NCI-H774 (cell line): ENCODE measurements at regions not wholly inside any gene's neighbourhood (a gene's known extent, or its start where the extent isn't known, plus 50 kb on each side); places are given as distances from the start of the nearest gene placed in this dataset.
"Not testable (repeated sequence)": the region's sequence is repeated elsewhere in the genome, so short reads cannot be mapped to it uniquely, and the experiment has no call there.

Experiments used
- DNase-seq: peaks from one replicate; lab custom pipeline; 2025; lab: John Stamatoyannopoulos, UW

GRCh38 chr10:29788113-29788512 is 153.3 kb upstream of the SVIL start:
- no peak for DNase-seq

GRCh38 chr10:29785701-29786100 is 150.9 kb upstream of the SVIL start:
- DNase-seq = no peak

DNA sequence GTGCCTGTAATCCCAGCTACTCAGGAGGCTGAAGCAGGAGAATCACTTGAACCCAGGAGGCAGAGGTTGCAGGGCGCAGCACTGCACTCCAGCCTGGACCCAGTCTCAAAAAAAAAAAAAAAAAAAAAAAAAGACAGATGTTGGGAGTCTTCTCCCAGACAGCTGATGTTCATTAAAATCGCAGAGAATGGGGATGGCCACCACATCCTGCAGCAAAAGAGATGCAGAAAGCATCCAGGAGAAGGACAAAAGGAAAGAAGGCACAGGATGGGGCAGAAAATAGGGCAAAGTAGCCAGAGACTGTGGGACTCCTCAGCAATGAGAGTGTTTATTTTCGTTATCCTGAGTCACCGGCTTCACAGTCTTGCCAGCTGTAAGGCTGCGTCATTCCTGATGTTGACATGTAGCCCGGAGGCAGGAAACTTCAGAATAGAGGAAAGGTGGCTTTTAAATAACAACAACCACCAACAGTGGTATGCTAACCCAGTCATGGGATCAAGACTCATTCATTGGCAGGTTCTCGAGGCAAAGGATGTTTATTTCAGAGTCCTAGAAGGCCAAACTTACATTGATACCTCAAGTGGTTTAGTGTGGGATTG is 149.5 kb upstream of the SVIL start:
- DNase-seq = no peak

- no peak for DNase-seq
These were observed 148.6 kb upstream of the SVIL start for GRCh38 chr10:29783201-29783947.

DNA sequence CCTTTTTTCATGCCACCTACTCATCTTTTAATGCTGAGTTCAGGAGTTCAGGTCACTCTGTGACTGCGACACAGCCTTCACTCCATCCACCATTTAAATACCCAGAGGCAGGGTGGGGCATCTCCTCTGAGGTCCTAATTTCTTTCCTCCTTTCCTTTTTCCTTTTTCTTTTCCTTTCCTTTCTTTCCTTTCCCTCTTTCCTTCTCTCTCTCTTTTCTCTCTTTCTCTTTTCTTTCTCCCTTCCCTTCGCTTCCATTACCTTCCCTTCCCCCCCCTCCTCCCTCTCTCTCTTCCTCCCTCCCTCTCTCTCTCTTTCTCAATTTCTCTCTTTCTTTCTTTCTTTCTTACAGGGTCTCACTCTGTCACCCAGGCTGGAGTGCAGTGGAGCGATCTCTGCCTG is 145.9 kb upstream of the SVIL start:
- DNase-seq = no peak

- no peak for DNase-seq
These were observed 145.3 kb upstream of the SVIL start for GRCh38 chr10:29780096-29780495.

DNA sequence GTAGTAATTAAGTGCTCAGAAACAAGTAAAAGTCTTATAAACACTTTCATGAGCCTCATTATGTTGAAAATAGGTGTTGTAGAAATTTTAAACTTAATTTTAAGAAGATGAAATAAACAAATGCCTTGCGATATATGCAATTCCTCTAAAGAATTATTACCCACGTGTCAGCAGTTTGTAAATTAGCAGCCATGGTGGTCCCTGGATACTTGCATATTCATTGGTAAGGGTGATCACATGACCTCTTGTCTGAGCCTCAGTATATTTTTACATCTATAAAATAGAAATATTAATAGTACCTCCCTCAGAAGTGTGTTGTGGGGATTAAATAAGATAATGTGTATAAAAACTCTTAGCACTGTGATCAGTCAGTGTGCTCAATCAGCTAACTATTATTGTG is 141.5 kb upstream of the SVIL start:
- DNase-seq = no peak

GRCh38 chr10:29774475-29774874 is 139.7 kb upstream of the SVIL start:
- no peak for DNase-seq

DNA sequence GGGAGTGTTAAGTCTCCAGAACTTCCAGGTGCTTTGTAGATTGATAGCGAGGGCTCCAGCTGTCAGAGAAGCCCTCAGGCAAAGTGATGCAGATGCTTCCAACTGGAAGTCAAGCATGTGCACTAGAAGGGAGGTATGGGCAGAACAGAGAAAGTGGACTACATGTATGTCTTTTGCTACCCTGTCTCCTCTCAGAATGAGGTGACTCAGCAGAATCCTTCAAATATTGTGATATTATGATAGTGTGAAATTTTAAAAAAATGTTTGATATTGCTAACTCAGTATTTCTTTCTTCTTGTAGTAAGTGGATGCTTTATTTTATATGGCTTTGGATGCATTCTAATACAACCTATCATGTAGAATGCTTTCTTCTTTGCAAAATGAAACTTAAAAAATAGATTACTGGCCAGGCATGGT is 138.9 kb upstream of the SVIL start:
- no peak for DNase-seq

- no peak for DNase-seq
These were observed 137.6 kb upstream of the SVIL start for GRCh38 chr10:29772403-29772802.

- no peak for DNase-seq
These were observed 136.6 kb upstream of the SVIL start for GRCh38 chr10:29771376-29771775.

- not testable (repeated sequence) for DNase-seq
These were observed 134.5 kb upstream of the SVIL start for GRCh38 chr10:29769277-29769676.

GRCh38 chr10:29767968-29768367 is 133.2 kb upstream of the SVIL start:
- DNase-seq = no peak

GRCh38 chr10:29766753-29767152 is 132.0 kb upstream of the SVIL start:
- no peak for DNase-seq

DNA sequence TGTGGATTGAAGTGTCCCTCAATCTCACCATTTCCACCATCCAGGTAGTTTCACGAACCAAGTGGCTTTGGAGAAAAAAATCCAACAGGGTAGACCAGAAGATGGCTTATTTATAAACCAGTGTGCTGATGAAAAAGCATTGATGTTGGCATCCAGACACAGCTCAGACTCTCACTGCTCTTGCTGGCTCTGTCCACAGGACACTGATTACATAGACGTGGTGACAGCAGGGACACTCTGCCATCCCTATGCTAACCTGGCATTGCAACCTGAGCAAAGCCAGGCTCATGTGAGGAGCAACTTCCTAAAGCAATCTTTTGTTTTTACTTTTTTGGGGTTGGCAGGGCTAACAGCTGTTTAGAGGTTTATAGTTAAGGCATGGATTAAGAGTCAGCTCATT is 130.6 kb upstream of the SVIL start:
- no peak for DNase-seq

- DNase-seq = no peak
These were observed 128.6 kb upstream of the SVIL start for GRCh38 chr10:29763396-29763795.

DNA sequence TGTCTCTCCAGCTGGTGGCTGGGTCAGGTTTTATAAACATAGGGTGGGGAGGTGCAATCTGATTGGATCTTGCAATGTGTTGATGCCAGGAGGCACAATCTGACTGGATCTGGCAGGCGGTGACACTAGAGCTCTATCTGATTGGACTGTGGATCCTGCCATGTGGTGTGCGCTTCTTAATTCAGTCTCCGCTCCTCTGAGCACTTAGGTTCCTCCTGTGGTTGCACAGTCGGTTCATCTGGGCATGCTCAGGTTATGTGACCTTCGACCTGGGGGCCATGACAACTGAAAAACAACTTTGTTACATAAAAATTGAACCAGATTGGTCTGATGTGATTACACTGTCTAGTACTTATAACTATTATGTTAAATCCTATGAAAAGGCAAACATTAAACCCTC is 127.1 kb upstream of the SVIL start:
- DNase-seq = no peak

DNA sequence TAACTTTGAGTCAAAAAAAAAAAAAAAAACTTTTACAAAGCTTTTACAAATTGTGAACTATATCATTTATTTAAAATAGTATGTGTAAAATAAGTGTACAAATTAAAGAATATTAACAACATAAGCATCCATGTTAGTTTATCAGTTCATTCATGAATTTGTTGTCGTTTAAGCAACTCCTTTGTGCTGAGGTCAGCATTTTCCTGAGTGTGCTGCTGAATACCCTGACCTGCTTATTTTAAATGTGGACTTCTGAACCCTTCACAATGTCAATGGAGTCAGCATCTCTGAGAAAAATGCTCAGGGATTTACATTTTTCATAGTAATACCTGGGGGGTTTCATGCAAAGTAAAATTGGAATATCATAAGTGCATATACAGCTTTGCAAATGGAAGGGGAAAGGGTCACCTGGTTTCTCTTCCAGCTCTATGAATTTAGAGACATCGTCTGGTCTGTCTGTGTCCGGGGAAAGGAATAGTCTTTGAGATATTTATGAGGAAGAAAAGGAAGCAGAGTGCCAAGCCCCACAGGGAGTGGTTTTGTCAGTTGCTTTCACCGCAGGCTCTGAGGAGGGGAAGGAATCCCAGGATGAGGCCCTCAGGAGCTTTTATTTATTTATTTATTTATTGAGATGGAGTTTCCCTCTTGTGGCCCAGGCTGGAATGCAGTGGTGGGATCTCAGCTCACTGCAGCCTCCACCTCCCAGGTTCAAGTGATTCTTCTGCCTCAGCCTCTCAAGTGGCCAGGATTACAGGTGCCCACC is 125.5 kb upstream of the SVIL start:
- DNase-seq = no peak

DNA sequence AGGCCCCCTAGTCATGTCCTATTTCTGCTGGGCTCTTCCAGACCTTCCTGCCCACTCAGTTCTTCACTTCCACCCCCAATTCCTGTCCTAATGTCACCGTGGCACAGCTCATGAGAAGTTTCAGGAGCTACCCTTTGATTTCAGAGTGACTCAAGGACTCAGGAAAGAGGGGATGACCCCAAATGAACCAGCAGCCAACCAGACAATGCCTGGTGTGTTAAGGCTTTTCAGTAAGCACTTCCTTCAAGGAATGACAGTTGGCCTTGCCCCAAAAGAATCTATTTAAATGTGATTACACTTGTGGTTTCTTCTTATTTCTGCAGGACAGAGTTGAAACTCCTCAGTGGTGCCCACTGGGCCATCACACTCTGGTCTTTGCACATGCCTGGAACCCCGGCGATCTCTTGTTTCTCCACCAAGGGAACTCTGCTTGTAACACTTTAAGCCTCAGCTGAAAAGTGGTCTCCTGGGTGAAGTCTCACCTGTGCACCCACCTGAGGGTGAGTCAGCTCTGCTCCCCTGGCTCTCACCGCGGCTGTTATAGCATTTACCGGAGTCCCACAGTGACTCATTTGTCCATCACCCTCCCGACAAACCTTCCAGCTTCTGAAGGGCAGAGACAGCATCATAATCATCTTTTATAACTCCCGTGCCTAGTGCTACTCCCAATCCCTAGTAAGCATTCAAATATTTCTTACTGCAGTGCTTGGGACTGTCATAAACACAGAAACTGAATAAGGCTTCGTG is 123.0 kb upstream of the SVIL start:
- no peak for DNase-seq

DNA sequence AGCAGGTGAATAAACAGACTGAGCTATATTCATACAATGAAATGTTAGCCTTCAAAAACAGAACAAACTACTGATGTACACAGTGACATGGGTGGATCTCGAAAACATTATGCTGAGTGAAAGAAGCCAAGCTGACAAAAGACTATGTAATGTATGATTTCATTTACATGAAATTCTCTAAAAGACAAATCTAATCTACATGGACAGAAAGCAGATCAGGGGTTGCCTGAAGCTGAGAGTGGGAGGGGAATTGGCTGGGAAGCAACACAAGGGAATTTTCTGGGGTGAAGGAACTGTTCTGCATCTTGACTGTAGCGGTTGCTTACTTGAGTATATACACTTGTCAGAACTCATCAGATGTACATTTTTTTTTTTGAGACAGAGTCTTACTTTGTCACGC is 121.7 kb upstream of the SVIL start:
- no peak for DNase-seq

DNA sequence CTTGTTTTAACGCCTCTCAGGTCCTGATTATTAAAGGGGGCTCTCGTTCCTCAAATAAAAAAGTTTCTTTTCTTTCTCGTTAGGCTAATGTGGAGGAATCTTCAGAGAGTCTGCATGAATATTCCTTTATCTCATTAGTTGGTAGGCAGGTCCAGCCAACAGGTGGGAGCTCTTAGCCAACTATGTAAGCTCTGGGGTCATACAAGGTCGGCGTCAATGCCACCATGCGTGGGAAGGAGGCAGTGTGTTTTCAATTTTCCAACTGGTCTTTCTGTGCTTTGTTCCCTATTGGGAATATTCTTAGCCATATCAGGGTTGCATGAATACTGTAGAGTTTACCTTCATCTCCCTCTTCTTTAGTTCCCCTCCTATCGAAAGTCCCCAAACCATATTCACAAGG is 118.5 kb upstream of the SVIL start:
- no peak for DNase-seq

DNA sequence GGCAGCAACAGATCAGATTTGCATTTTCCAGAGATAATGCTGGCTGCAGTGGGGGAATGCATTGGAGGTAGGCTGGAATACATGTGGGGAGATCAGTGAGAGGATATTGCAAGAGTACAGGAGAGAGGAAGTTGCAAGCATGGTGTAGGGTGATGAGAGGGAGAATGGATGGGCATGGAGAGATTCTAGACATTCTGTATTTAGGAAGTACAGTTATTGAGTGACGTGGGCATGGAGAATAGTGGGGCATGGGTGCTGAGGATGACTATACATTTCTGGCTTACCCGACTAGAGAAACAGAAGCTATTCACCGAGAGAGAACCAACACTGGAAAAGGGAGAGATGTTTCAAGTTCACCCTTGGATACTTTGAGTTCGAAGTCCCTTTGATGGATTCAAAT is 116.9 kb upstream of the SVIL start:
- DNase-seq = no peak

GRCh38 chr10:29751240-29751639 is 116.5 kb upstream of the SVIL start:
- DNase-seq = no peak
